Peyer's patch (tissue), 4 donors: ENCODE measurements at regions not wholly inside any gene's neighbourhood (a gene's known extent, or its start where the extent isn't known, plus 50 kb on each side); places are given as distances from the start of the nearest gene placed in this dataset.

ENCODE experiments used
- DNase-seq, 3 donors: peaks; one replicate each; pipeline ENCODE4 v3.0.0-alpha.2; 2017 to 2019
- H3K27ac ChIP-seq, 4 donors: fragments of 200-600 bp; sonication (generic); one replicate each; pipeline ENCODE4 v1.5.1; 2016 to 2019
- H3K27me3 ChIP-seq, 2 donors: fragments of 200-600 bp; sonication (generic); one replicate each; pipeline ENCODE4 v1.5.1; 2019
- H3K36me3 ChIP-seq, 3 donors: fragments of 200-600 bp; sonication (generic); one replicate each; pipeline ENCODE4 v1.5.1; 2016 to 2019
- H3K4me1 ChIP-seq, 4 donors: fragments of 200-600 bp; sonication (generic); one replicate each; pipeline ENCODE4 v1.5.1; 2016 to 2019
- H3K4me3 ChIP-seq, 4 donors: fragments of 200-600 bp; sonication (generic); 1 replicate in 3 of 4; 2 replicates in 1 of 4; pipeline ENCODE4 v1.5.1; 2016 to 2019; ENCODE audit warnings: mild to moderate bottlenecking in 1 of 4
- H3K9me3 ChIP-seq, 4 donors: fragments of 200-600 bp; sonication (generic); one replicate each; pipeline ENCODE4 v1.5.1; 2016 to 2019; ENCODE audit warnings: mild to moderate bottlenecking in 1 of 4
- CTCF ChIP-seq, 6 experiments: fragments of 450-650 bp in 4 of 6; fragments of 200-600 bp in 2 of 6; sonication (generic) in 1 of 6; IDR thresholded peaks; one replicate each; pipeline ENCODE4 v1.5.1; 2017 to 2019; ENCODE audit warnings: antibody characterized with exemption in 6 of 6, mild to moderate bottlenecking in 3 of 6, moderate library complexity in 1 of 6
- POLR2A ChIP-seq, 2 donors: fragments of 450-650 bp; IDR thresholded peaks; one replicate each; pipeline ENCODE4 v1.5.1; 2017; ENCODE audit warnings: antibody characterized with exemption in 2 of 2, mild to moderate bottlenecking in 2 of 2, moderate library complexity in 2 of 2

GRCh38 chr10:111650088-111650487, 533.5 kb downstream of the GPAM start:
- TF ChIP-seq CTCF (IDR thresholded peaks at IDR 0.05) (no peak), POLR2A (IDR thresholded peaks at IDR 0.05) (no peak)
- no peaks in the 10 kb centered on the region for H3K36me3 ChIP-seq
- no peaks in the 10 kb centered on the region for H3K4me1 ChIP-seq

GRCh38 chr10:111656066-111656465, 527.5 kb downstream of the GPAM start:
- Histone ChIP-seq H3K4me3 (no peak overlapping the region), H3K36me3 (no peaks in the 10 kb centered on the region), H3K27ac (no peak overlapping the region), H3K9me3 (no peaks in the 10 kb centered on the region), H3K4me1 (no peaks in the 10 kb centered on the region), H3K27me3 (no peaks in the 10 kb centered on the region)
- no peak for DNase-seq
- TF ChIP-seq CTCF (IDR thresholded peaks at IDR 0.05) (no peak), POLR2A (IDR thresholded peaks at IDR 0.05) (no peak)

More at GRCh38 chr10:111650088-111650487, 533.5 kb downstream of the GPAM start:
- Histone ChIP-seq H3K27me3 (no peaks in the 10 kb centered on the region), H3K9me3 (peaks cover 0 to 17% (median 3%) of the 10 kb centered on the region in 4 donors), H3K27ac (no peak overlapping the region), H3K4me3 (no peak overlapping the region)
- no peak for DNase-seq

- Histone ChIP-seq H3K27me3 (no peaks in the 10 kb centered on the region), H3K9me3 (no peaks in the 10 kb centered on the region), H3K27ac (no peak overlapping the region), H3K4me1 (no peaks in the 10 kb centered on the region), H3K4me3 (no peak overlapping the region), H3K36me3 (no peaks in the 10 kb centered on the region)
- DNase-seq: no peak
- TF ChIP-seq CTCF (IDR thresholded peaks at IDR 0.05) (no peak), POLR2A (IDR thresholded peaks at IDR 0.05) (no peak)
These were observed 505.8 kb downstream of the GPAM start for GRCh38 chr10:111677759-111678158.

GRCh38 chr10:111686796-111687195, 496.8 kb downstream of the GPAM start:
- Histone ChIP-seq H3K9me3 (no peaks in the 10 kb centered on the region), H3K36me3 (no peaks in the 10 kb centered on the region), H3K27me3 (no peaks in the 10 kb centered on the region), H3K4me3 (no peak overlapping the region), H3K4me1 (no peaks in the 10 kb centered on the region), H3K27ac (no peak overlapping the region)
- TF ChIP-seq POLR2A (IDR thresholded peaks at IDR 0.05): no peak
- no peak for TF ChIP-seq CTCF (IDR thresholded peaks at IDR 0.05)
- DNase-seq: no peak

- Histone ChIP-seq H3K4me3 (no peak overlapping the region), H3K36me3 (no peaks in the 10 kb centered on the region), H3K9me3 (no peaks in the 10 kb centered on the region), H3K27me3 (no peaks in the 10 kb centered on the region), H3K27ac (no peak overlapping the region), H3K4me1 (no peaks in the 10 kb centered on the region)
- TF ChIP-seq POLR2A (IDR thresholded peaks at IDR 0.05) (no peak), CTCF (IDR thresholded peaks at IDR 0.05) (no peak)
- DNase-seq: no peak
These were observed 484.9 kb downstream of the GPAM start for GRCh38 chr10:111698711-111699110.

GRCh38 chr10:111703986-111704385, 479.6 kb downstream of the GPAM start:
- TF ChIP-seq CTCF (IDR thresholded peaks at IDR 0.05): no peak
- Histone ChIP-seq H3K27ac (no peak overlapping the region), H3K36me3 (no peaks in the 10 kb centered on the region), H3K4me3 (no peak overlapping the region), H3K27me3 (no peaks in the 10 kb centered on the region), H3K4me1 (no peaks in the 10 kb centered on the region), H3K9me3 (no peaks in the 10 kb centered on the region)
- DNase-seq: no peak
